Epithelial cell of proximal tubule (primary cell): ENCODE measurements at regions not wholly inside any gene's neighbourhood (a gene's known extent, or its start where the extent isn't known, plus 50 kb on each side); places are given as distances from the start of the nearest gene placed in this dataset.

Experiments
- DNase-seq: peaks from one replicate; pipeline ENCODE4 v3.0.0-alpha.2; 2011; ENCODE audit warnings: low read depth
- H3K4me3 ChIP-seq: 2 replicates; pipeline ENCODE4 v1.5.1; 2011; ENCODE audit warnings: low read depth, mild to moderate bottlenecking, low read length
- CTCF ChIP-seq: conservative IDR thresholded peaks from 2 replicates; pipeline ENCODE4 v1.5.1; 2012; ENCODE audit warnings: low read depth, mild to moderate bottlenecking, low read length

GRCh38 chr2:2638547-2639220 is 307.6 kb upstream of the MYT1L start:
- TF ChIP-seq CTCF = no peak
- no peak for DNase-seq
- no peak overlapping the region for H3K4me3 ChIP-seq

DNA sequence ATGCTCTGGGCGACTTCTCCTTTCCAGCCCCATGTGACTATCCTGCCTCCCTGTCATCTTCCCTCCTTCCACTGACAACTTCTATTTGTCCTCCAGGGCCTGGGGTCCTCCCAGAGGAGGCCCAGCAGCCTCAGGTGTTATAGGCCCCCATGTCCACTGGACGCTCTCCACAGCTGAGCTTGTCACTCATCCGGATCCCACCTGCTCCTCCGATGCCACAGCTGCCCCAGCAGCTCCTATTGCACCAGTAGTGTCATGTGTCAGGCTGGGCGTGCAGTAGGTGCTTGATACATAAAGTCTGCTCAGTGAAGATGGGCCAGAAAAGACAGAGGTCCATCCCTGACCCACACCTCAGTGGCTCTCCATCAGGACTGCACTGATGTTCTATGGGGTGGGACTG is 305.7 kb upstream of the MYT1L start:
- H3K4me3 ChIP-seq = no peak overlapping the region
- DNase-seq = no peak
- no peak for TF ChIP-seq CTCF

DNA sequence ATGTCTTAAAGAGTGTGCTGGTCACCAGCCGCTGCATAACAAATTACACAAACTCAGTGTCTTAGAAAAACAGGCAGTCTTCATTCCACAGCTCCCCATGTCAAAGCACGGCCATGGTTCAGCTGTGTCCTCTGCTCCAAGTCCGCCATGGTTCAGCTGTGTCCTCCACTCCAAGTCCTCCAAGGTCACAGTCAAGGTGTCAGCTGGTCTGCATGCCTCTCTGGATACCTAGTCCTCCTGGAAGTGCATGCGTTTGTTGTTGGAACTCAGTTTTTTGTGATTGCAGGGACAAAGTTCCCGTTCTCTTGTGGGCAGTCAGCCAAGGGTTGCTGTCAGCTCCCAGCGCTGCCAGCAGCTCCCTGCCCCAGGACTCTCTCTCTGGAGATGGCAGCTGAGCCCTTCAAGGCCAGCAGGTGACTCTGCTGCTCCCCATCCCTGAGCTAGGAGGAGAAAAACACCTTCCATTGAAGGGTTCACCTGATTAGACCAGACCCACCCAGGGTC is 304.0 kb upstream of the MYT1L start:
- no peak overlapping the region for H3K4me3 ChIP-seq
- DNase-seq = no peak
- no peak for TF ChIP-seq CTCF

GRCh38 chr2:2633017-2633416 is 301.9 kb upstream of the MYT1L start:
- no peak for TF ChIP-seq CTCF
- no peak for DNase-seq

DNA sequence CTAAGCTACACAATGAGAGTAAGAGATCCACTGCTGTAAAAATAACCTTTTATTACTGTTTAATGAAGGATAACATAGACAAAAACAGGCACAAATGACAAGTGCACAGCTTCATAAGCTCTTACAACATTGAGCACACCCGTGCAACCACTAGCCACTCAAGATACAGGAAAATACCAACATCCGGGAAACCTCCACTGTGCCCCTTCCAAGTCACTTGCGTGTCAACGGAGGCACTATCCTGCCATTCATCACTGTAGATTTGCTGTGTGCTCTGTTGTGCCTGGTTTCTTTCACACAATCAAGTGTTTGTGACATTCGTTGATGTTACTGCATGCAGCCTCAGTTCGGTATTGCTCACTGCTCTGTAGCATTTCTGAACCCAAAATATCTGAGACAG is 292.9 kb upstream of the MYT1L start:
- no peak overlapping the region for H3K4me3 ChIP-seq
- no peak for DNase-seq
- TF ChIP-seq CTCF = no peak

More at GRCh38 chr2:2633017-2633416, 301.9 kb upstream of the MYT1L start:
- H3K4me3 ChIP-seq = no peak overlapping the region

DNA sequence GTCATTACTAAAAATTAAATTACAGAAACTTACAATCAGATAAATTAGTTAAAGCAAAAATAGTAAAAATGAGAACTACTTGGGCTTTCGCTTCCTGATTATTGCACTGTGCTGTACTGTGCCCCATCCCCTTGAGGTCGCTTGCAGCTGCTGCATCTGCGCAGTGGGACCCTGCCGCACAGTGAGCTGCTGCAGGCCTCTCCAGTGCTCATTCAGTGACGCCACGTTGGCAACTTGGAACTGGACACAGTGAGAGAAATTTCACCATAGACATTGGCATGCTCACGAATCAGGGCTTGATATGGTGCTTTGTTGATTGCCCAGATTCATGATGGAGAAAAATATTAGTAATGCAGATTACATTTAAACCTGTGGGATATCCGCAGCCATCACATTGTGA is 290.8 kb upstream of the MYT1L start:
- TF ChIP-seq CTCF = no peak
- H3K4me3 ChIP-seq = no peak overlapping the region
- DNase-seq = no peak

GRCh38 chr2:2620604-2621003 is 289.5 kb upstream of the MYT1L start:
- TF ChIP-seq CTCF = no peak
- DNase-seq = no peak
- no peak overlapping the region for H3K4me3 ChIP-seq
